ENCODE measurements at regions not wholly inside any gene's neighbourhood (a gene's known extent, or its start where the extent isn't known, plus 50 kb on each side); places are given as distances from the start of the nearest gene placed in this dataset.

- no TSS peak for BruUV-seq (replicated peaks)
- Histone ChIP-seq H3K27ac (ENCODE audit: low read depth, low read length, poor library complexity, severe bottlenecking) (peak overlapping the region; percentile 98), H3K4me1 (ENCODE audit: insufficient read depth, low read length, poor library complexity, severe bottlenecking) (peaks cover 79% of the 10 kb centered on the region), H3K9me3 (ENCODE audit: low read length) (peaks cover 31% of the 10 kb centered on the region), H3K9me2 (ENCODE audit: insufficient read depth, low read length) (no peaks in the 10 kb centered on the region), H3K4me3 (ENCODE audit: low read depth, low read length, poor library complexity, severe bottlenecking) (peak overlapping the region; percentile 61), H4K20me1 (ENCODE audit: insufficient read depth, low read length) (no peaks in the 10 kb centered on the region), H3K36me3 (ENCODE audit: insufficient read depth, low read length) (peaks cover 25% of the 10 kb centered on the region), H3K79me2 (ENCODE audit: insufficient read depth, low read depth, low read length) (no peaks in the 10 kb centered on the region), H3K4me2 (ENCODE audit: low read length) (peak overlapping the region; percentile 89), H2AFZ (ENCODE audit: low read length) (peak overlapping the region; percentile 38; the same call in 1 of the 2 replicates)
- no peak for TF ChIP-seq CTCF (conservative IDR thresholded peaks at IDR 0.05; ENCODE audit: low read length)
- ChIA-PET POLR2A (interaction anchor here (0.5 to 1.0 kb wide), 6 partner anchors 8 to 1641 kb away, joined by 3 to 4 read pairs (median 4); no protein-coding TSS in a partner anchor), CTCF (ENCODE audit: unreplicated experiment) (no interaction called here)
- intact Hi-C loops (cut with micrococcal nuclease; ENCODE audit: unreplicated experiment), result loop anchor here (2.0 to 10.0 kb wide), 4 partner anchors 89 to 517 kb away; partner anchors contain the start of gene DIO3
- DNase-seq (ENCODE audit: low spot score), result peak; percentile 96
Measured at GRCh38 chr14:101360054-101360911, 201.0 kb upstream of the DIO3 start.

- ChIA-PET POLR2A (interaction anchor here (0.5 kb wide), 1 partner anchor 56 kb away, joined by 4 read pairs; no protein-coding TSS in a partner anchor), CTCF (ENCODE audit: unreplicated experiment) (no interaction called here)
- Histone ChIP-seq H3K79me2 (ENCODE audit: insufficient read depth, low read depth, low read length) (no peaks in the 10 kb centered on the region), H3K4me3 (ENCODE audit: low read depth, low read length, poor library complexity, severe bottlenecking) (peak overlapping the region; percentile 61), H3K9me3 (ENCODE audit: low read length) (peaks cover 24% of the 10 kb centered on the region), H3K36me3 (ENCODE audit: insufficient read depth, low read length) (peaks cover 17% of the 10 kb centered on the region), H4K20me1 (ENCODE audit: insufficient read depth, low read length) (no peaks in the 10 kb centered on the region), H3K27ac (ENCODE audit: low read depth, low read length, poor library complexity, severe bottlenecking) (peak overlapping the region; percentile 98), H3K4me1 (ENCODE audit: insufficient read depth, low read length, poor library complexity, severe bottlenecking) (peaks cover 86% of the 10 kb centered on the region), H3K4me2 (ENCODE audit: low read length) (peak overlapping the region; percentile 89), H3K9me2 (ENCODE audit: insufficient read depth, low read length) (no peaks in the 10 kb centered on the region), H2AFZ (ENCODE audit: low read length) (no peak overlapping the region; the same call in 1 of the 2 replicates)
- TF ChIP-seq EZH2phosphoT487 (IDR thresholded peaks at IDR 0.05; ENCODE audit: borderline replicate concordance, low read depth, low read length) (no peak), CTCF (conservative IDR thresholded peaks at IDR 0.05; ENCODE audit: low read length) (no peak)
- no TSS peak for BruUV-seq (replicated peaks)
- peak; percentile 98 for DNase-seq (ENCODE audit: low spot score)
- intact Hi-C loops (cut with micrococcal nuclease; ENCODE audit: unreplicated experiment), result loop anchor here (1.0 to 10.0 kb wide), 5 partner anchors 88 to 516 kb away; partner anchors contain the start of gene DIO3
Measured at GRCh38 chr14:101361044-101361443, 200.3 kb upstream of the DIO3 start.

Measured in OCI-LY7 (cell line).